Ishikawa (cell line): ENCODE measurements at regions not wholly inside any gene's neighbourhood (a gene's known extent, or its start where the extent isn't known, plus 50 kb on each side); places are given as distances from the start of the nearest gene placed in this dataset.

Experiments used
- TAF1 ChIP-seq: IDR thresholded peaks from 2 replicates; pipeline ENCODE4 v1.6.1; 2012; ENCODE audit warnings: low read depth, mild to moderate bottlenecking
- TF ChIP-seq, protein P1 (sequence below): IDR thresholded peaks from 2 replicates; pipeline ENCODE4 v1.6.1; 2012

DNA sequence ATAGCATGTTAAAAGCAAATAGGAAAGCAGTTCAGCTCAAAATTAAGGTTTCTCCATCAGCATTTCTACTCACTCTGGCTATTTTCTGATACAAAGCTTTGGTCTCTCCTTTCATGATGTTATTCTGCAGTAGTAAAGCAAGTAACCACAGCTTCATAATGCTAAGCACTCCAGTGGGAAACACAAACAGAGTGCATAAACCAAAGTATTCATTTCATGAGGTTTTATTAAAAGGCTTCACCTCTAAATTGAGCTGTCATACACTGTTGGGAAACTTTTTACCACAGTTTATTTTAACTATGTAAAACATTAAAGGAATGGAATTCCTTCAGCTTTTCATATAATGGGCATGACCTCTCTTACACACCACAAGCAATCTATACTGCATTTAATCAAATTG is 157.9 kb upstream of the LMO3 start:
- TF ChIP-seq, protein P1, sequence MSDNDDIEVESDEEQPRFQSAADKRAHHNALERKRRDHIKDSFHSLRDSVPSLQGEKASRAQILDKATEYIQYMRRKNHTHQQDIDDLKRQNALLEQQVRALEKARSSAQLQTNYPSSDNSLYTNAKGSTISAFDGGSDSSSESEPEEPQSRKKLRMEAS, result no peak
- no peak for TF ChIP-seq TAF1
